ENCODE measurements at regions not wholly inside any gene's neighbourhood (a gene's known extent, or its start where the extent isn't known, plus 50 kb on each side); places are given as distances from the start of the nearest gene placed in this dataset.

GRCh38 chr12:89206390-89206789 lies 145.9 kb downstream of the DUSP6 start:
- intact Hi-C loops (cut with micrococcal nuclease; ENCODE audit: unreplicated experiment), result no loop called here
- ChIA-PET CTCF (no interaction called here), POLR2A (no interaction called here)
- H3K27me3 Mint-ChIP-seq (ENCODE audit: insufficient read depth, unreplicated experiment), result no peaks in the 10 kb centered on the region
- no peaks in the 10 kb centered on the region for H3K36me3 Mint-ChIP-seq (ENCODE audit: insufficient read depth, unreplicated experiment)
- H3K36me3 ChIP-seq (ENCODE audit: control insufficient read depth, insufficient read depth, low read length), result no peaks in the 10 kb centered on the region
- no peak for TF ChIP-seq CTCF (IDR thresholded peaks at IDR 0.05; ENCODE audit: insufficient read depth in 1 of 2, low read depth in 1 of 2, low read length in 1 of 2, severe bottlenecking in 1 of 2, unreplicated experiment in 1 of 2)
- peaks cover 14% of the 10 kb centered on the region for H3K4me1 Mint-ChIP-seq (ENCODE audit: low read depth, unreplicated experiment)
- no peak overlapping the region for H3K27ac Mint-ChIP-seq (ENCODE audit: unreplicated experiment)
- H3K4me3 Mint-ChIP-seq (ENCODE audit: unreplicated experiment), result no peak overlapping the region
- BruUV-seq (replicated peaks), result no TSS peak
- H3K27me3 ChIP-seq (replicated peaks; ENCODE audit: control insufficient read depth, insufficient read depth, low read length), result no peaks in the 10 kb centered on the region
- H3K9me3 Mint-ChIP-seq (ENCODE audit: unreplicated experiment), result no peaks in the 10 kb centered on the region
- H3K9me3 ChIP-seq, result no peaks in the 10 kb centered on the region
- no peaks in the 10 kb centered on the region; the same call in 1 of the 2 replicates for H3K4me1 ChIP-seq
- H3K4me3 ChIP-seq (ENCODE audit: low read depth, low read length), result no peak overlapping the region
- no peak for DNase-seq

GRCh38 chr12:89205517-89205916 lies 146.8 kb downstream of the DUSP6 start:
- H3K9me3 ChIP-seq, result no peaks in the 10 kb centered on the region
- POLR2A ChIA-PET, result no interaction called here
- Mint-ChIP-seq H3K36me3 (ENCODE audit: insufficient read depth, unreplicated experiment) (no peaks in the 10 kb centered on the region), H3K4me3 (ENCODE audit: unreplicated experiment) (no peak overlapping the region), H3K9me3 (ENCODE audit: unreplicated experiment) (no peaks in the 10 kb centered on the region), H3K4me1 (ENCODE audit: low read depth, unreplicated experiment) (peaks cover 14% of the 10 kb centered on the region), H3K27me3 (ENCODE audit: insufficient read depth, unreplicated experiment) (no peaks in the 10 kb centered on the region), H3K27ac (ENCODE audit: unreplicated experiment) (no peak overlapping the region)
- H3K4me1 ChIP-seq, result no peaks in the 10 kb centered on the region; the same call in 1 of the 2 replicates
- H3K36me3 ChIP-seq (ENCODE audit: control insufficient read depth, insufficient read depth, low read length), result no peaks in the 10 kb centered on the region
- no peak for TF ChIP-seq CTCF (IDR thresholded peaks at IDR 0.05; ENCODE audit: insufficient read depth in 1 of 2, low read depth in 1 of 2, low read length in 1 of 2, severe bottlenecking in 1 of 2, unreplicated experiment in 1 of 2)
- BruUV-seq (replicated peaks), result no TSS peak
- H3K4me3 ChIP-seq (ENCODE audit: low read depth, low read length), result no peak overlapping the region
- DNase-seq, result no peak
- intact Hi-C loops (cut with micrococcal nuclease; ENCODE audit: unreplicated experiment), result no loop called here
- CTCF ChIA-PET, result no interaction called here
- H3K27me3 ChIP-seq (replicated peaks; ENCODE audit: control insufficient read depth, insufficient read depth, low read length), result no peaks in the 10 kb centered on the region

GRCh38 chr12:89203144-89203543 lies 149.2 kb downstream of the DUSP6 start:
- H3K4me1 Mint-ChIP-seq (ENCODE audit: low read depth, unreplicated experiment), result peaks cover 14% of the 10 kb centered on the region
- no peak for TF ChIP-seq CTCF (IDR thresholded peaks at IDR 0.05; ENCODE audit: insufficient read depth in 1 of 2, low read depth in 1 of 2, low read length in 1 of 2, severe bottlenecking in 1 of 2, unreplicated experiment in 1 of 2)
- DNase-seq, result no peak
- H3K9me3 ChIP-seq, result no peaks in the 10 kb centered on the region
- H3K9me3 Mint-ChIP-seq (ENCODE audit: unreplicated experiment), result no peaks in the 10 kb centered on the region
- no peaks in the 10 kb centered on the region for H3K27me3 Mint-ChIP-seq (ENCODE audit: insufficient read depth, unreplicated experiment)
- H3K27ac Mint-ChIP-seq (ENCODE audit: unreplicated experiment), result no peak overlapping the region
- intact Hi-C loops (cut with micrococcal nuclease; ENCODE audit: unreplicated experiment), result no loop called here
- no peaks in the 10 kb centered on the region for H3K27me3 ChIP-seq (replicated peaks; ENCODE audit: control insufficient read depth, insufficient read depth, low read length)
- ChIA-PET CTCF (no interaction called here), POLR2A (no interaction called here)
- H3K36me3 ChIP-seq (ENCODE audit: control insufficient read depth, insufficient read depth, low read length), result no peaks in the 10 kb centered on the region
- no peaks in the 10 kb centered on the region; the same call in 1 of the 2 replicates for H3K4me1 ChIP-seq
- no peaks in the 10 kb centered on the region for H3K36me3 Mint-ChIP-seq (ENCODE audit: insufficient read depth, unreplicated experiment)
- no peak overlapping the region for H3K4me3 ChIP-seq (ENCODE audit: low read depth, low read length)
- no peak overlapping the region for H3K4me3 Mint-ChIP-seq (ENCODE audit: unreplicated experiment)
- BruUV-seq (replicated peaks), result no TSS peak

Measured in Caco-2 (cell line).